ENCODE measurements at regions not wholly inside any gene's neighbourhood (a gene's known extent, or its start where the extent isn't known, plus 50 kb on each side); places are given as distances from the start of the nearest gene placed in this dataset.
A peak's percentile ranks its signal among the peaks of the same experiment; 100 is the strongest.
"Not testable (repeated sequence)": the region's sequence is repeated elsewhere in the genome, so short reads cannot be mapped to it uniquely, and the experiment has no call there.

DNA sequence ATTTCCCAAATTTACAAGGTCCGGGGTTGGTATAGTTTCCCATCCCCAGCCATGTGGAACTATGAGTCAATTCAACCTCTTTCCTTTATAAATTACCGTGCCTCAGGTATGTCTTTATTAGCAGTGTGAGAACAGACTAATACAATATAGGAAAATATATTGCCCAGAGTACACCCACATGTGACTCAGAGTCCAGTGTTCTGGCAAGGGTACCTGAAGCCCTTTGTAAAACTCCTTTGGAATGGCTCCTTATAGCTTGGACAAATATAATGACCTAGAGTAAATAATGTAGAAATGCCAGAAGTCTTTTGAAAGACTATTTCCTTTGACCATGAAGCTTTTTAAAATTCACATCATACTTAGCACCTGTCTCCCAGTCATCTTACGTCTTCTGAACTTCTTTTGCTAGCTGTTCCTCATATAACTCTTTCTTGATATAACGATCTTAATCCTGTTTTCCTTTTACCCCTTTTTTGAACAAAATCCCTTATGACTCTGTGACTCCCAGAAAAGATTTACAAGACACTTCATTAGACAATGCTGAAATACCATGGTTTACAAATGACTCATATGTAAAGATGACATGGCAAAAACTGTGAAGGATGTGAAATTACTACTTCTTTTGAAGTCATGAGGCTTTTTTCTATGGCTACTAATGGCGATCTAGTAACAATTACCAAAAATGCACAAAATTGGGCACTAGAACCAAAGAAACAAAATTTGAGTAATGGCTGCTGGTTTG is 408.9 kb downstream of the NAP1L3 start:
- peak overlapping the region; percentile 28 for H3K27ac Mint-ChIP-seq (ENCODE audit: low read depth, unreplicated experiment)
- H3K9me3 Mint-ChIP-seq (ENCODE audit: unreplicated experiment): peaks cover 5% of the 10 kb centered on the region
- POLR2A ChIA-PET: no interaction called here
- no peaks in the 10 kb centered on the region for H3K36me3 Mint-ChIP-seq (ENCODE audit: insufficient read depth, unreplicated experiment)
- intact Hi-C loops (cut with micrococcal nuclease): no loop called here
- TF ChIP-seq, protein P1, sequence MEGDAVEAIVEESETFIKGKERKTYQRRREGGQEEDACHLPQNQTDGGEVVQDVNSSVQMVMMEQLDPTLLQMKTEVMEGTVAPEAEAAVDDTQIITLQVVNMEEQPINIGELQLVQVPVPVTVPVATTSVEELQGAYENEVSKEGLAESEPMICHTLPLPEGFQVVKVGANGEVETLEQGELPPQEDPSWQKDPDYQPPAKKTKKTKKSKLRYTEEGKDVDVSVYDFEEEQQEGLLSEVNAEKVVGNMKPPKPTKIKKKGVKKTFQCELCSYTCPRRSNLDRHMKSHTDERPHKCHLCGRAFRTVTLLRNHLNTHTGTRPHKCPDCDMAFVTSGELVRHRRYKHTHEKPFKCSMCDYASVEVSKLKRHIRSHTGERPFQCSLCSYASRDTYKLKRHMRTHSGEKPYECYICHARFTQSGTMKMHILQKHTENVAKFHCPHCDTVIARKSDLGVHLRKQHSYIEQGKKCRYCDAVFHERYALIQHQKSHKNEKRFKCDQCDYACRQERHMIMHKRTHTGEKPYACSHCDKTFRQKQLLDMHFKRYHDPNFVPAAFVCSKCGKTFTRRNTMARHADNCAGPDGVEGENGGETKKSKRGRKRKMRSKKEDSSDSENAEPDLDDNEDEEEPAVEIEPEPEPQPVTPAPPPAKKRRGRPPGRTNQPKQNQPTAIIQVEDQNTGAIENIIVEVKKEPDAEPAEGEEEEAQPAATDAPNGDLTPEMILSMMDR (IDR thresholded peaks at IDR 0.05; ENCODE audit: unreplicated experiment): no peak
- H3K4me1 Mint-ChIP-seq (ENCODE audit: insufficient read depth, unreplicated experiment): peaks cover 6% of the 10 kb centered on the region
- no TSS peak for BruUV-seq (replicated peaks)
- no peak overlapping the region for H3K4me3 Mint-ChIP-seq (ENCODE audit: unreplicated experiment)
- peak; percentile 32 for DNase-seq (ENCODE audit: unreplicated experiment)
- CTCF ChIA-PET: no interaction called here
- peaks cover 9% of the 10 kb centered on the region for H3K27me3 Mint-ChIP-seq (ENCODE audit: insufficient read depth, unreplicated experiment)

DNA sequence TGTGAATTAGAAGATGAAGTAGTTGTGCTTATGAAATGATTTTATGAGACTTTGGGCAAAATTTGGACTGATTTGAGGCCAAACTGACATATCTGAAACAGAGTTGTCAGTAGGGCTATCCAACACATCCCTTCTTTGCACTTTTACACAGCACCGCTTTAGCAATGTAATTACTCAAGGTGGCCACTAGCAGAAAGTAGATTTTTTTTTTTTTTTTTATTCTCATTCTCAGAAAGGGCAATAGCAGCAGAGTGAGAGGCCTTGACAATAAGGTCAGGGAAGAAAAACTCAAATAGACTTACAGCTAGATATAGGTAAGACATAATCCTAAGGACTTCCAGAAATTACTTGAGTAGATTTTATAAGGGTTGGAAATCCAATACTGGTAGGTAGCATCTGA is 414.3 kb downstream of the NAP1L3 start:
- peaks cover 12% of the 10 kb centered on the region for H3K27me3 Mint-ChIP-seq (ENCODE audit: insufficient read depth, unreplicated experiment)
- TF ChIP-seq, protein P1 (IDR thresholded peaks at IDR 0.05; ENCODE audit: unreplicated experiment): no peak
- H3K4me3 Mint-ChIP-seq (ENCODE audit: unreplicated experiment): no peak overlapping the region
- DNase-seq (ENCODE audit: unreplicated experiment): no peak
- no peak overlapping the region for H3K27ac Mint-ChIP-seq (ENCODE audit: low read depth, unreplicated experiment)
- no peaks in the 10 kb centered on the region for H3K9me3 Mint-ChIP-seq (ENCODE audit: unreplicated experiment)
- POLR2A ChIA-PET: no interaction called here
- no TSS peak for BruUV-seq (replicated peaks)
- intact Hi-C loops (cut with micrococcal nuclease): no loop called here
- CTCF ChIA-PET: no interaction called here
- H3K36me3 Mint-ChIP-seq (ENCODE audit: insufficient read depth, unreplicated experiment): no peaks in the 10 kb centered on the region
- no peaks in the 10 kb centered on the region for H3K4me1 Mint-ChIP-seq (ENCODE audit: insufficient read depth, unreplicated experiment)

DNA sequence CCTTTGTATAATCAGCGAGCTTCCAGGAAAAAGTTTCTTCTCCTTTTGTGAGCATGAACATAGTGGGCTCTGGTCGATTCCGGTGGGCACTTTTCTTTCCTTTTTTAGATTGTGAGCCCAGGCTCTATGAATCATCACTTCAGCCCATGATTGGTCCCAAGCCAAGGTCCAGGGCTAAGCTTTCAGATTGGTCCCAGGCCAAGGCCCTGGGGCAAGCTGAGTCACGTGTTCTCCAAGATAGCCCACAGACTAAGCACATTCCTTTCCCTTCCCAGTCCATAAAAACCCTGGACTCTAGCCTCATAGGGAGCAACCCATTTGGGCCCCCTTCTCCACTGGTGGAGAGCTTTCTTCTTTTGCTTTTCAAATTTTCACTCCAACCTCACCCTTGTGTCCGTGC is 430.5 kb downstream of the NAP1L3 start:
- intact Hi-C loops (cut with micrococcal nuclease): no loop called here
- Mint-ChIP-seq H3K9me3 (ENCODE audit: unreplicated experiment) (peaks cover 6% of the 10 kb centered on the region), H3K4me1 (ENCODE audit: insufficient read depth, unreplicated experiment) (no peaks in the 10 kb centered on the region), H3K4me3 (ENCODE audit: unreplicated experiment) (no peak overlapping the region), H3K27ac (ENCODE audit: low read depth, unreplicated experiment) (no peak overlapping the region), H3K36me3 (ENCODE audit: insufficient read depth, unreplicated experiment) (no peaks in the 10 kb centered on the region), H3K27me3 (ENCODE audit: insufficient read depth, unreplicated experiment) (no peaks in the 10 kb centered on the region)
- CTCF ChIA-PET: no interaction called here
- POLR2A ChIA-PET: no interaction called here
- BruUV-seq (replicated peaks): no TSS peak
- DNase-seq (ENCODE audit: unreplicated experiment): peak; percentile 21
- TF ChIP-seq, protein P1 (IDR thresholded peaks at IDR 0.05; ENCODE audit: unreplicated experiment): no peak

DNA sequence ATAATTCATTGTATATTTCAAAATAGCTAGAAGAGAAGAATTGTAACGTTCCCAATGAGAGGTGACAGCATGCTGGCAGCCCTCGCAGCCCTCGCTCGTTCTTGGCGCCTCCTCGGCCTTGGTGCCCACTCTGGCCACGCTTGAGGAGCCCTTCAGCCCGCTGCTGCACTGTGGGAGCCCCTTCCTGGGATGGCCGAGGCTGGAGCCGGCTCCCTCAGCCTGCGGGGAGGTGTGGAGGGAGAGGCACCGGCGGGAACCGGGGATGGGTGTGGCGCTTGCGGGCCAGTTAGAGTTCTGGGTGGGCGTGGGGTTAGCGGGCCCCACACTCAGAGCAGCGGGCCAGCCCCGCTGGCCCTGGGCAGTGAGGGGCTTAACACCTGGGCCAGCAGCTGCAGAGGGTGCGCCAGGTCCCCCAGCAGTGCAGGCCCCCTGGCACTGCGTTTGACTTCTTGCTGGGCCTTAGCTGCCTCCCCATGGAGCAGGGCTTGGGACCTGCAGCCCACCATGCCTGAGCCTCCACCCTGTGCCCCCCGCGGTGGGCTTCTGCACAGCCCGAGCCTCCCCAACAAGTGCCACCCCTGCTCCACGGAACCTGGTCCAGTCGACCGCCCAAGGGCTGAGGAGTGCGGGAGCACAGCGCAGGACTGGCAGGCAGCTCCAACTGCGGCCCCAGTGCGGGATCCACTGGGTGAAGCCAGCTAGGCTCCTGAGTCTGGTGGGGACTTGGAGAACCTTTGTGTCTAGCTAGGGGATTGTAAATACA is 437.7 kb downstream of the NAP1L3 start:
- CTCF ChIA-PET: interaction anchor here (1.3 kb wide), 1 partner anchor 14 kb away, joined by 3 read pairs; no protein-coding TSS in a partner anchor
- H3K4me1 Mint-ChIP-seq (ENCODE audit: insufficient read depth, unreplicated experiment); H3K4me3 Mint-ChIP-seq (ENCODE audit: unreplicated experiment); POLR2A ChIA-PET; H3K9me3 Mint-ChIP-seq (ENCODE audit: unreplicated experiment); H3K27ac Mint-ChIP-seq (ENCODE audit: low read depth, unreplicated experiment); intact Hi-C loops (cut with micrococcal nuclease); H3K36me3 Mint-ChIP-seq (ENCODE audit: insufficient read depth, unreplicated experiment); BruUV-seq (replicated peaks); DNase-seq (ENCODE audit: unreplicated experiment): not testable (repeated sequence)
- H3K27me3 Mint-ChIP-seq (ENCODE audit: insufficient read depth, unreplicated experiment): peaks cover 16% of the 10 kb centered on the region

Data from MCF 10A (cell line).